ENCODE measurements at regions not wholly inside any gene's neighbourhood (a gene's known extent, or its start where the extent isn't known, plus 50 kb on each side); places are given as distances from the start of the nearest gene placed in this dataset.

DNA sequence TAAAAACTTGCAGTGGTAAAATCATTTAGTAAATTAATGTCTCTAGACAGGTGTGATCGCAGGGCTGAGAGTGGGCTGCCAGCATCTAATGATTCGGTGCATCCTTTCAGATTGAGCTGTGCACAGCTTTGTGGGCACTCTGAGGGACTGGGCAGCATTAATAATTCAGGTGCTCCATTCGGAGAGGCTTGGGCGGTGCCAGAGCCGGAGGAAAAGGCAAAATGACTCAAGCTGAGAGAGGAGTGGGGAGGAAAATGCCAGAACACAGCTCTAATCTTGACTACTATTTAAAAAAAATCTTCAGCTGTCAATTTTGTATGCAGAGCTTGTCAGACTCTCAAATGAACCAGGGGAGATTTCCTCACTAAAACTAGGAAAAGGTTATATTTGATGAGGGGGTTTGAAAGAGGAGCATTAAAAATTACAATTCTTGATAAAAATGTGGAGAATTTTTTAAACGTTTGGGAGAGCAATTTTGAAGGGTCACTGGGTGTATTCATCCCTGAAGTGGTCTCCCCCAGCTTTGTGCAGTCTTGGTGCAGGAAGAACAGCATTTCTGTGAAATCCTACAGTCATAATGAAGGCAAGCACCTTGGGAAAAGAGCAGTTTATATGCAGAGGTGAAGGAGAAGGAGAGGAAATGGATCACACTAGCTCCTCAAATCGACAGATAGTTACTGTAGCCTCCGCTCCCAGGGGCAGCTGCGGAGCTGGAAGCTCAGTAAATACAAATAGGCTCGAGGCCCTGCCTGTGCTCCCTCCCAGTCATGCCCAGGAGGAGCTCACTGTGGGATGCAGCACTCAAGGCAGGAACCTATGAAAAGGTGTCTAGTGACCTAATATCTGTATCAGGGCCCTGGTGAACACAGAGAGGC lies 535.4 kb upstream of the RAB6C start:
- TF ChIP-seq, protein P1, sequence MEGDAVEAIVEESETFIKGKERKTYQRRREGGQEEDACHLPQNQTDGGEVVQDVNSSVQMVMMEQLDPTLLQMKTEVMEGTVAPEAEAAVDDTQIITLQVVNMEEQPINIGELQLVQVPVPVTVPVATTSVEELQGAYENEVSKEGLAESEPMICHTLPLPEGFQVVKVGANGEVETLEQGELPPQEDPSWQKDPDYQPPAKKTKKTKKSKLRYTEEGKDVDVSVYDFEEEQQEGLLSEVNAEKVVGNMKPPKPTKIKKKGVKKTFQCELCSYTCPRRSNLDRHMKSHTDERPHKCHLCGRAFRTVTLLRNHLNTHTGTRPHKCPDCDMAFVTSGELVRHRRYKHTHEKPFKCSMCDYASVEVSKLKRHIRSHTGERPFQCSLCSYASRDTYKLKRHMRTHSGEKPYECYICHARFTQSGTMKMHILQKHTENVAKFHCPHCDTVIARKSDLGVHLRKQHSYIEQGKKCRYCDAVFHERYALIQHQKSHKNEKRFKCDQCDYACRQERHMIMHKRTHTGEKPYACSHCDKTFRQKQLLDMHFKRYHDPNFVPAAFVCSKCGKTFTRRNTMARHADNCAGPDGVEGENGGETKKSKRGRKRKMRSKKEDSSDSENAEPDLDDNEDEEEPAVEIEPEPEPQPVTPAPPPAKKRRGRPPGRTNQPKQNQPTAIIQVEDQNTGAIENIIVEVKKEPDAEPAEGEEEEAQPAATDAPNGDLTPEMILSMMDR (IDR thresholded peaks at IDR 0.05) = no peak
- no peak for TF ChIP-seq POLR2A (IDR thresholded peaks at IDR 0.05)
